ENCODE measurements at regions not wholly inside any gene's neighbourhood (a gene's known extent, or its start where the extent isn't known, plus 50 kb on each side); places are given as distances from the start of the nearest gene placed in this dataset.

DNA sequence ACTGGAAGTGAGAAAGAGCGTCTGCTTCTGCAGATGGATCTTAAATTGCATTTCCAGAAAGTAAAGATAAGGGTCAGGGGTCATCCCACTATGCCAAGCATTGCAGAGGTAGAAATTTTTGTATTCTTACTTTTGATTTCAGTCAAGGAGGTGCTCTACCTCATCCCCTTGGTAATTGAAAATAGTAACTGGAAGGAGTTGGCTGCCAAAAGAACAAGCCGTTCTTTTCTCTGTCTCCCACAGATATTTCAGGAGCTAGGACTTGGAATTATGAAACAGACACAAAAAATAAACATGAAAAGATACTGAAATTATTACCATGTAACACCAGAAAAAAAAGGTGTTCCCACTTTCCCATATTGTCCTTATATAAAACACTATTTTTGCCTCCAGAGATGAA lies 309.9 kb upstream of the UMPS start:
- TF ChIP-seq, protein P1, sequence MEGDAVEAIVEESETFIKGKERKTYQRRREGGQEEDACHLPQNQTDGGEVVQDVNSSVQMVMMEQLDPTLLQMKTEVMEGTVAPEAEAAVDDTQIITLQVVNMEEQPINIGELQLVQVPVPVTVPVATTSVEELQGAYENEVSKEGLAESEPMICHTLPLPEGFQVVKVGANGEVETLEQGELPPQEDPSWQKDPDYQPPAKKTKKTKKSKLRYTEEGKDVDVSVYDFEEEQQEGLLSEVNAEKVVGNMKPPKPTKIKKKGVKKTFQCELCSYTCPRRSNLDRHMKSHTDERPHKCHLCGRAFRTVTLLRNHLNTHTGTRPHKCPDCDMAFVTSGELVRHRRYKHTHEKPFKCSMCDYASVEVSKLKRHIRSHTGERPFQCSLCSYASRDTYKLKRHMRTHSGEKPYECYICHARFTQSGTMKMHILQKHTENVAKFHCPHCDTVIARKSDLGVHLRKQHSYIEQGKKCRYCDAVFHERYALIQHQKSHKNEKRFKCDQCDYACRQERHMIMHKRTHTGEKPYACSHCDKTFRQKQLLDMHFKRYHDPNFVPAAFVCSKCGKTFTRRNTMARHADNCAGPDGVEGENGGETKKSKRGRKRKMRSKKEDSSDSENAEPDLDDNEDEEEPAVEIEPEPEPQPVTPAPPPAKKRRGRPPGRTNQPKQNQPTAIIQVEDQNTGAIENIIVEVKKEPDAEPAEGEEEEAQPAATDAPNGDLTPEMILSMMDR (conservative IDR thresholded peaks at IDR 0.05; ENCODE audit: low read length): no peak
- TF ChIP-seq EZH2phosphoT487 (IDR thresholded peaks at IDR 0.05; ENCODE audit: borderline replicate concordance, low read depth, low read length): no peak

Measured in OCI-LY7 (cell line).